Upper lobe of left lung (tissue), 6 donors: ENCODE measurements at regions not wholly inside any gene's neighbourhood (a gene's known extent, or its start where the extent isn't known, plus 50 kb on each side); places are given as distances from the start of the nearest gene placed in this dataset.

Experiments used
- ATAC-seq, 2 donors: fragments of 200-7000 bp; cut with Tn5 transposase; one replicate each; pipeline ENCODE4 v1.9.1; 2022; ENCODE audit warnings: mild to moderate bottlenecking in 2 of 2, moderate library complexity in 2 of 2; ENCODE audit not compliant: low FRiP score in 2 of 2
- DNase-seq, 2 donors: peaks; one replicate each; pipeline ENCODE4 v3.0.0-alpha.2; 2019 to 2020
- H3K27ac ChIP-seq, 4 donors: fragments of 200-600 bp; sonication (generic); one replicate each; pipeline ENCODE4 v1.5.1; 2016 to 2019
- H3K27me3 ChIP-seq, 4 donors: fragments of 200-600 bp; sonication (generic); one replicate each; pipeline ENCODE4 v1.5.1; 2017 to 2019
- H3K36me3 ChIP-seq, 4 donors: fragments of 200-600 bp; sonication (generic); one replicate each; pipeline ENCODE4 v1.5.1; 2016 to 2019
- H3K4me1 ChIP-seq, 4 donors: fragments of 200-600 bp; sonication (generic); one replicate each; pipeline ENCODE4 v1.5.1; 2018 to 2019
- H3K4me3 ChIP-seq, 4 donors: fragments of 200-600 bp; sonication (generic); one replicate each; pipeline ENCODE4 v1.5.1; 2017 to 2019; ENCODE audit warnings: mild to moderate bottlenecking in 2 of 4, moderate library complexity in 1 of 4
- H3K9me3 ChIP-seq, 4 donors: fragments of 200-600 bp; sonication (generic); one replicate each; pipeline ENCODE4 v1.5.1; 2018 to 2019
- CTCF ChIP-seq, 6 experiments: fragments of 450-650 bp in 4 of 6; fragments of 200-600 bp in 2 of 6; sonication (generic) in 2 of 6; IDR thresholded peaks; one replicate each; pipeline ENCODE4 v1.5.1; 2016 to 2019; ENCODE audit warnings: antibody characterized with exemption in 6 of 6
- EP300 ChIP-seq, 4 donors: sonication (generic); formaldehyde crosslinking; IDR thresholded peaks; one replicate each; pipeline ENCODE4 v1.5.1; 2017; ENCODE audit warnings: antibody characterized with exemption in 4 of 4, control low read depth in 2 of 4
- POLR2A ChIP-seq, 4 donors: fragments of 450-650 bp; IDR thresholded peaks; one replicate each; pipeline ENCODE4 v1.5.1; 2016 to 2017; ENCODE audit warnings: antibody characterized with exemption in 4 of 4, mild to moderate bottlenecking in 2 of 4
- POLR2AphosphoS5 ChIP-seq, 2 donors: sonication (generic); formaldehyde crosslinking; IDR thresholded peaks; one replicate each; pipeline ENCODE4 v1.5.1; 2017; ENCODE audit warnings: antibody characterized with exemption in 2 of 2
- WGBS, 2 donors: methylation state at CpG; one replicate each; pipeline ENCODE4 v1.1.5; 2017 to 2018; 5-methylcytosine and 5-hydroxymethylcytosine counted together
- donor health status: DM: no; HTN: no; CAD: no; lungs with moderate emphysema.
- donor health status: DM: no; HTN: yes; CAD: no; lungs with severe emphysema.

GRCh38 chr4:55214172-55214571 lies 88.8 kb upstream of the KDR start:
- H3K4me1 ChIP-seq: peaks cover 0 to 6% (median 3%) of the 10 kb centered on the region in 4 donors
- WGBS, 2 donors: 58 to 60% methylated on average over 3 of the region's 3 CpGs
- H3K4me3 ChIP-seq: no peak overlapping the region
- DNase-seq (no peak), ATAC-seq (no peak)
- peak overlapping the region in 1 of 4 donors; percentile 57 for H3K27ac ChIP-seq
- H3K36me3 ChIP-seq: no peaks in the 10 kb centered on the region
- TF ChIP-seq POLR2AphosphoS5 (IDR thresholded peaks at IDR 0.05): no peak
- no peaks in the 10 kb centered on the region for H3K9me3 ChIP-seq
- no peaks in the 10 kb centered on the region for H3K27me3 ChIP-seq

- WGBS, 2 donors: 31 to 50% methylated on average over 1 of the region's 1 CpG
- Histone ChIP-seq H3K4me3 (no peak overlapping the region), H3K36me3 (no peaks in the 10 kb centered on the region), H3K4me1 (peaks cover 0 to 6% (median 3%) of the 10 kb centered on the region in 4 donors), H3K9me3 (no peaks in the 10 kb centered on the region), H3K27ac (no peak overlapping the region), H3K27me3 (no peaks in the 10 kb centered on the region)
- TF ChIP-seq POLR2AphosphoS5 (IDR thresholded peaks at IDR 0.05) (no peak), CTCF (IDR thresholded peaks at IDR 0.05) (no peak), EP300 (IDR thresholded peaks at IDR 0.05) (no peak), POLR2A (IDR thresholded peaks at IDR 0.05) (no peak)
- no peak for DNase-seq
- ATAC-seq: no peak
Measured at GRCh38 chr4:55215087-55215486, 89.7 kb upstream of the KDR start.

DNA sequence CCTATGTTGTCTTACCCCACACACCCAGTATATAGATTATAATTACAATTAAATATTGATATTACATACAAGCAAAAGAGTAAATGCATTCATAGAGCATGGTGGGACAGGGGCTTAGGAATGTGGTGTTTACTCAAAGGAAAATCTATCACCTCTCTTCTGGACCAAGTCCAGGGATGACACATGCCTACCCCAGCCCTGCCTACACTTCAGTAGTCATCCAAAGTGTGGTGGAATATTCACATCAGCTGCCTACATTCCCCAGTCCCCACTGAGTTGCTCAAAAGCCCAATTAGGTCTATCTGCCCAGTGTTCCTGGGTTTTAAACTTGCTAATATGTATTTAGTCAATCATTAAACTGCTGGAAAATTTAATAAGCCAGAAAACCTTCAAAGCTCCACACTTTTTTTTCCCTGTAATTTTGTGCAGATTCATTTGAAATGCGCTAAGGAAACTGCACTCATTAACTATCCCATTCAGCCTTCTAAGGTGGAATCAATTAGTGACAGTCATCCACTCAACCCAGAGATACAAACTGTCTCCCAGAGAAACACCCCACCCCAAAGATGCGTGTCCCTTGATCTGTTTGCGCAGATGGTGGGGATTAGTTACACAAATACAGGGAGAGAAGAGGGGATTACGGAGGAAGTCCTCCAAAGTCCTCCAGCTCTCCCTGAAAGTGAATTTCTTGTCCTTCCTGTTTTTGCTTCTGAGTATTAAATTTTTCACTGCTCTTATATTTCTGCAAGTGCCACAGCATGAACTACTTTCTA lies 91.7 kb upstream of the KDR start:
- H3K27ac ChIP-seq: no peak overlapping the region
- no peaks in the 10 kb centered on the region for H3K36me3 ChIP-seq
- ATAC-seq: no peak
- H3K4me3 ChIP-seq: no peak overlapping the region
- DNase-seq: no peak
- no peaks in the 10 kb centered on the region for H3K9me3 ChIP-seq
- TF ChIP-seq POLR2AphosphoS5 (IDR thresholded peaks at IDR 0.05) (no peak), CTCF (IDR thresholded peaks at IDR 0.05) (no peak), POLR2A (IDR thresholded peaks at IDR 0.05) (no peak), EP300 (IDR thresholded peaks at IDR 0.05) (no peak)
- WGBS, 2 donors: 56 to 62% methylated on average over 4 of the region's 4 CpGs
- peaks cover 0 to 6% (median 3%) of the 10 kb centered on the region in 4 donors for H3K4me1 ChIP-seq
- H3K27me3 ChIP-seq: no peaks in the 10 kb centered on the region

DNA sequence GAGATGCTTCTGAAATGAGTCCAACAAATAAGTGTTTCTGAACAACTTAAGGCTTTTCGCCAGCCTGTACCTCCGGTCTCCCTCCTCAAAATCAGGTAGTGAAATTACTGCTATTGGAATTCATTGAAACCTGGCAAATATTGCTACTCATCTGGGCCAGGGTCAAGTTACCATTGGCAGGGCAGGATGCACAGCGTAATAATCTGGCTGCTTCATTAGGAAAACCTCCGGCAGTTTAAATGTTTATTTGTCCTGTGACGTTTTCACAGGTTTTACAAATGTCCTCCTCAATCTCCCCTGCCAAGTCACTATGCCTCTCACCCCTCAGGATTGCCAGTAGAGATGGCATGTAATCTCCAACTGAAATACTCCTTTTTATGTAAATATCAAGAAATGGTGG lies 92.6 kb upstream of the KDR start:
- peaks cover 0 to 6% (median 3%) of the 10 kb centered on the region in 4 donors for H3K4me1 ChIP-seq
- H3K27me3 ChIP-seq: no peaks in the 10 kb centered on the region
- no peak for DNase-seq
- no peak for ATAC-seq
- TF ChIP-seq CTCF (IDR thresholded peaks at IDR 0.05) (no peak), POLR2AphosphoS5 (IDR thresholded peaks at IDR 0.05) (no peak), POLR2A (IDR thresholded peaks at IDR 0.05) (no peak), EP300 (IDR thresholded peaks at IDR 0.05) (no peak)
- H3K9me3 ChIP-seq: no peaks in the 10 kb centered on the region
- WGBS, 2 donors: 62 to 75% methylated on average over 5 of the region's 5 CpGs
- H3K36me3 ChIP-seq: no peaks in the 10 kb centered on the region
- no peak overlapping the region for H3K4me3 ChIP-seq
- no peak overlapping the region for H3K27ac ChIP-seq

- no peak overlapping the region for H3K27ac ChIP-seq
- H3K36me3 ChIP-seq: no peaks in the 10 kb centered on the region
- no peaks in the 10 kb centered on the region for H3K4me1 ChIP-seq
- TF ChIP-seq POLR2A (IDR thresholded peaks at IDR 0.05): no peak
- TF ChIP-seq CTCF (IDR thresholded peaks at IDR 0.05): no peak
- TF ChIP-seq POLR2AphosphoS5 (IDR thresholded peaks at IDR 0.05): no peak
- TF ChIP-seq EP300 (IDR thresholded peaks at IDR 0.05): no peak
- DNase-seq (no peak), ATAC-seq (no peak)
- 66 to 76% methylated on average over 2 of the region's 2 CpGs for WGBS, 2 donors
- H3K27me3 ChIP-seq: no peaks in the 10 kb centered on the region
- H3K4me3 ChIP-seq: no peak overlapping the region
- H3K9me3 ChIP-seq: peaks cover 0 to 10% (median 8%) of the 10 kb centered on the region in 4 donors
Measured at GRCh38 chr4:55237839-55238238, 108.2 kb upstream of the SRD5A3 start.
